Suppressor macrophage treated with lipopolysaccharide for 1 hour (primary cell): ENCODE measurements at regions not wholly inside any gene's neighbourhood (a gene's known extent, or its start where the extent isn't known, plus 50 kb on each side); places are given as distances from the start of the nearest gene placed in this dataset.
A peak's percentile ranks its signal among the peaks of the same experiment; 100 is the strongest.

Experiments
- DNase-seq, 3 donors: peaks; one replicate each; pipeline ENCODE4 v3.0.0-alpha.2; 2020 to 2022

GRCh38 chr3:31404871-31405270 lies 127.9 kb upstream of the STT3B start:
- no peak for DNase-seq

- no peak for DNase-seq
These were observed 127.2 kb upstream of the STT3B start for GRCh38 chr3:31405515-31405914.

- DNase-seq = no peak
These were observed 125.8 kb upstream of the STT3B start for GRCh38 chr3:31406896-31407295.

GRCh38 chr3:31407665-31408064 lies 125.1 kb upstream of the STT3B start:
- no peak for DNase-seq

GRCh38 chr3:31408720-31409119 lies 124.0 kb upstream of the STT3B start:
- no peak for DNase-seq

- DNase-seq = no peak
These were observed 123.3 kb upstream of the STT3B start for GRCh38 chr3:31409389-31409788.

GRCh38 chr3:31409866-31410265 lies 122.9 kb upstream of the STT3B start:
- DNase-seq = no peak

GRCh38 chr3:31410411-31410810 lies 122.3 kb upstream of the STT3B start:
- DNase-seq = no peak

- DNase-seq = no peak
These were observed 119.9 kb upstream of the STT3B start for GRCh38 chr3:31412832-31413231.

- no peak for DNase-seq
These were observed 119.2 kb upstream of the STT3B start for GRCh38 chr3:31413515-31413914.

- DNase-seq = no peak
These were observed 115.7 kb upstream of the STT3B start for GRCh38 chr3:31416980-31417379.

- no peak for DNase-seq
These were observed 115.2 kb upstream of the STT3B start for GRCh38 chr3:31417486-31417885.

- no peak for DNase-seq
These were observed 112.4 kb upstream of the STT3B start for GRCh38 chr3:31420311-31420710.

GRCh38 chr3:31421314-31422048 lies 111.2 kb upstream of the STT3B start:
- DNase-seq = no peak

GRCh38 chr3:31422237-31422636 lies 110.5 kb upstream of the STT3B start:
- no peak for DNase-seq

GRCh38 chr3:31423482-31423881 lies 109.2 kb upstream of the STT3B start:
- peak in 1 of 3 donors; percentile 4 for DNase-seq

GRCh38 chr3:31425401-31425800 lies 107.3 kb upstream of the STT3B start:
- DNase-seq = no peak

GRCh38 chr3:31427623-31428022 lies 105.1 kb upstream of the STT3B start:
- no peak for DNase-seq

GRCh38 chr3:31431321-31431720 lies 101.4 kb upstream of the STT3B start:
- DNase-seq = no peak

GRCh38 chr3:31432897-31433678 lies 99.6 kb upstream of the STT3B start:
- DNase-seq = no peak

GRCh38 chr3:31433679-31433992 lies 99.1 kb upstream of the STT3B start:
- no peak for DNase-seq

- no peak for DNase-seq
These were observed 97.9 kb upstream of the STT3B start for GRCh38 chr3:31434819-31435218.

- no peak for DNase-seq
These were observed 95.9 kb upstream of the STT3B start for GRCh38 chr3:31436830-31437229.

GRCh38 chr3:31438742-31439141 lies 94.0 kb upstream of the STT3B start:
- DNase-seq = no peak
